ENCODE measurements at regions not wholly inside any gene's neighbourhood (a gene's known extent, or its start where the extent isn't known, plus 50 kb on each side); places are given as distances from the start of the nearest gene placed in this dataset.

DNA sequence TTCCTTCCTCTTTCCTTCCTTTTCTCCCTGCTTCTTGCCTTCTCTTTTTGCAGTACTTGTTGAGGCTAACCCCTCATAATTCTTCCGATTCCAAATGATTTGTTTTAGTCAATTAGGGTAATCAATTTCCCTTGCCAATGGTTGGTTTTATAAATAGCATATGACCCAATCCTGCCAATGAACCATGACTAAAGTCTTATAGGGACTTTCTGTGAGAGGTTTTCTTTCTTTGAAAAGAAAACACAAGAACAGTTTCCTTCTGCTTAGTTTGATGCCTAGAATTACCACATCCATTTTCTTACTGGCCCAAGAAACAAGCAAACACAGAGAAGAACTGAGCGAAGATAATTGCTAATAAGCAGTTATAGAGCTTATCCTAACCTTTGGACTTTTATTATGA, 292.5 kb upstream of the SATB1 start:
- CTCF ChIA-PET: no interaction called here
- TF ChIP-seq, protein P1, sequence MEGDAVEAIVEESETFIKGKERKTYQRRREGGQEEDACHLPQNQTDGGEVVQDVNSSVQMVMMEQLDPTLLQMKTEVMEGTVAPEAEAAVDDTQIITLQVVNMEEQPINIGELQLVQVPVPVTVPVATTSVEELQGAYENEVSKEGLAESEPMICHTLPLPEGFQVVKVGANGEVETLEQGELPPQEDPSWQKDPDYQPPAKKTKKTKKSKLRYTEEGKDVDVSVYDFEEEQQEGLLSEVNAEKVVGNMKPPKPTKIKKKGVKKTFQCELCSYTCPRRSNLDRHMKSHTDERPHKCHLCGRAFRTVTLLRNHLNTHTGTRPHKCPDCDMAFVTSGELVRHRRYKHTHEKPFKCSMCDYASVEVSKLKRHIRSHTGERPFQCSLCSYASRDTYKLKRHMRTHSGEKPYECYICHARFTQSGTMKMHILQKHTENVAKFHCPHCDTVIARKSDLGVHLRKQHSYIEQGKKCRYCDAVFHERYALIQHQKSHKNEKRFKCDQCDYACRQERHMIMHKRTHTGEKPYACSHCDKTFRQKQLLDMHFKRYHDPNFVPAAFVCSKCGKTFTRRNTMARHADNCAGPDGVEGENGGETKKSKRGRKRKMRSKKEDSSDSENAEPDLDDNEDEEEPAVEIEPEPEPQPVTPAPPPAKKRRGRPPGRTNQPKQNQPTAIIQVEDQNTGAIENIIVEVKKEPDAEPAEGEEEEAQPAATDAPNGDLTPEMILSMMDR (IDR thresholded peaks at IDR 0.05; ENCODE audit: insufficient read depth, low read length, missing control alignments): no peak
- no peak overlapping the region for H3K4me3 ChIP-seq (ENCODE audit: low read depth, low read length)
- POLR2A ChIA-PET: no interaction called here
- DNase-seq (ENCODE audit: low read depth, low spot score): no peak

DNA sequence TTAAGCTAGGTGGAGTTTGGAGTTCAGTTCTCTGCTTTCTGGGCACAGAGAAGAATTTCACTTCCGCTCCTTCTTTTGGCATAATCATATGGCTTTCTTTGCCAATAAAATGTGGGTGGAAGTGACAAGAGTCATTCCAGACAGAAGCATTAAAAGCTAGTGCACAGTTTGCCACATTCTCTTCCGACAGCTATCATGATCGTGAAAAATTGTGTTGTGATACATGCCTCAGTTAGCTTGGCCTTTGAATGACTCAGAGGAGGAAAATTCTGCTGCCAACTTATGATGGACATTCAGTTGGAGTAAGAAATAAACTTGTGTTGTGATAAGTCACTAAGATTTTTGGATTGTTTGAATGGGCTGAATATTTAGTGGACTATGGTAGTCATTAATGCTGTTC, 291.7 kb upstream of the SATB1 start:
- ChIA-PET POLR2A (no interaction called here), CTCF (no interaction called here)
- no peak for DNase-seq (ENCODE audit: low read depth, low spot score)
- H3K4me3 ChIP-seq (ENCODE audit: low read depth, low read length): no peak overlapping the region
- TF ChIP-seq, protein P1 (IDR thresholded peaks at IDR 0.05; ENCODE audit: insufficient read depth, low read length, missing control alignments): no peak

DNA sequence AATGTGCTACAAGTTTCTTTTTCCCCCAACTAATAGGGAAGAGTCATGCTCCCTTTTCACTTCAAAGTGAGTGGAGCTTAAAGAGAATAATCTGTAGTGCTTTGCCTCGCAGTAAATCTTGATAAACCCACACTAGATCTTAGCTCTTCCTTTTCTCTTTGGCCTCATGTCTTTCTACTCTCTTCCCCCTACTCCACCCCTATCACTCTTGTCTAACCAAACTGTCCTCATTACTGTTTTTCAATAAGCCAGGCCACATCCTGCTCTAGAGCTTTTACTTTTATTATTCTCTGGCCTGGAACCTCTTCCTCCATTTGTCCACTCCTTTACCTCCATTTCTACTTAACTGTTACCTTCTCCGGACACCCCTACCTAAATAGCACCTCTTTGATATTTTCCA, 291.0 kb upstream of the SATB1 start:
- DNase-seq (ENCODE audit: low read depth, low spot score): no peak
- H3K4me3 ChIP-seq (ENCODE audit: low read depth, low read length): no peak overlapping the region
- TF ChIP-seq, protein P1 (IDR thresholded peaks at IDR 0.05; ENCODE audit: insufficient read depth, low read length, missing control alignments): no peak
- CTCF ChIA-PET: no interaction called here
- POLR2A ChIA-PET: no interaction called here

DNA sequence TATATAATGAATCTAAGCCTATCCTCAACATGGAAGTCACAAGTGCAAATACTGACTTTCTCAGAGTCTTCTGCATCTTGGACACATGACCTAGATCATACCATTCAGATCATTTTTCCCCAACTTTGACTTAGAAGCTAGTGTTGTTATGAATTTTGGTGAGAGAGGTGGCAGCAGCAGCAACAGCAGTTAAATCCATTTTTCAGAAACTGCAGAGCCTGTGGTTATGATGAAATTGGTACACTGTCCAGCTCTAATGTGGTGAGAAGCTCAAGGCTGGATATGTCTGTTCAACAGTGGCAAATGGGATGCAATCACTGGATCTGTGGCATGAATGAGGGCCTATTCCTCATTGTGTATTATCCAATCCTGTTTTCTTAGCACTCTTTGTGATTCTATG, 290.1 kb upstream of the SATB1 start:
- no peak overlapping the region for H3K4me3 ChIP-seq (ENCODE audit: low read depth, low read length)
- ChIA-PET POLR2A (no interaction called here), CTCF (no interaction called here)
- TF ChIP-seq, protein P1 (IDR thresholded peaks at IDR 0.05; ENCODE audit: insufficient read depth, low read length, missing control alignments): no peak
- DNase-seq (ENCODE audit: low read depth, low spot score): no peak

DNA sequence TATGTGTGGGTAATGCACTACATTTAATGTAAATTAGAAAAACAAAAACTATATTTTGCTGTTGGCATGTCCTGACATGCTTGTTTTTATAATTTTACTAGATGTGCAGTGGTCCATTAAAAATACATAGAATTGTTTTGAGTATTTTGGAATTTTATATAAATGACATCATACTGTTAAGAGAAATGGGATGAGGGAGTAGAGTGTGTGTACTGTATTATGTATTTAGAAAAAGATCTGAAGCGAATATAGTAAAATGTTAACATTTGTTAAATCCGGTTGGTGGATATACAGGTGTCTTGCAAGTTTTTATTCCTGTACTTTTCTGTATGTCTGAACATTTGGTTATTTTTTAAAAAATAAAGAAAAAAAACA, 288.4 kb upstream of the SATB1 start:
- no peak for DNase-seq (ENCODE audit: low read depth, low spot score)
- ChIA-PET POLR2A (no interaction called here), CTCF (no interaction called here)
- TF ChIP-seq, protein P1 (IDR thresholded peaks at IDR 0.05; ENCODE audit: insufficient read depth, low read length, missing control alignments): no peak
- no peak overlapping the region for H3K4me3 ChIP-seq (ENCODE audit: low read depth, low read length)

DNA sequence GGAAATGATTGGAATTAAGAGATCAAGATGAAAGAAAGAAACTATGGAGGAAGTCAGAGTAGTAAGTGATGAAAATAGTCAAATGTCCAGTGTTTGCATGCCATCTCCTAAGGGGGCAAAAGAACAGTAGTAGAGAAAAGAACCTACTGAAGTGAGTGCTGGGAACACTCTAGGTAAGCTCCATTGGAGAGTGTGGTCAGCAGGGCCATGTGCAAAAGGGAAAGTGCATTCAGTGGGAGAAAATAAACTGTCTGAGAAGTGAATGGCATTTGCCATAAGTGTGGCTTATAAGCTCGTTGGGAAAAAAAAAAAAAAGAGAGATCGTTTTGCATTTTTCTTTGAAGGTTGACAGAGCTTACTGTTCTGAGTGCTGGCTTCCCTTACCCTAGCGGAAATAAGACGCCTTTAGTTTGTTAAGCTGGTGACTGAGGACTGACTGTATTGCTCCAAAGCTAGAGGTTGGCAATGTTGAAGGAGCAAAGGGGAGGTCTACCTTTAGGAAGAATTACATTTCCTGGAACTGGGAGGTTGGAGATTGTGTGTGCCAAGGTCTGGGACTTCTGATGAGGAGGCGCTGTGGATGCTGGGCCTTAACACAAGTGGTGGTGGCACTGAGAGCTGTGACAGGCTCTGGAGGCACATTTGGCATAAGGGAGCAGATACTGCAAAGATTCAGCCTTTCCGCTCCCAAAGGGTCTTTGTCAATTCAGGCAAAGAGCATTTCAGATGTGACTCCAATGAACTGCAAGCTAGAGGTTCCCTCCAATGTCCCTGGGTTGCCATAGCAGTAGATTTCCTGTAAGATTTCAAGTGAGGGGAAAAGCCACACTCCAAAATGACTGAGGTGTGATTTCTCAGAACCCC, 287.8 kb upstream of the SATB1 start:
- ChIA-PET CTCF (no interaction called here), POLR2A (no interaction called here)
- DNase-seq (ENCODE audit: low read depth, low spot score): no peak
- H3K4me3 ChIP-seq (ENCODE audit: low read depth, low read length): no peak overlapping the region
- TF ChIP-seq, protein P1 (IDR thresholded peaks at IDR 0.05; ENCODE audit: insufficient read depth, low read length, missing control alignments): no peak

All from AG04449 (cell line).